ENCODE measurements at regions not wholly inside any gene's neighbourhood (a gene's known extent, or its start where the extent isn't known, plus 50 kb on each side); places are given as distances from the start of the nearest gene placed in this dataset.

- TF ChIP-seq CTCF (IDR thresholded peaks at IDR 0.05; ENCODE audit: borderline replicate concordance, extremely low read depth, low read length, poor library complexity, severe bottlenecking) (no peak), EZH2 (IDR thresholded peaks at IDR 0.05; ENCODE audit: borderline replicate concordance, low read depth, low read length, severe bottlenecking) (no peak)
These were observed 521.0 kb downstream of the IQCM start for GRCh38 chr4:149294601-149295000.
